SK-N-SH (cell line): ENCODE measurements at regions not wholly inside any gene's neighbourhood (a gene's known extent, or its start where the extent isn't known, plus 50 kb on each side); places are given as distances from the start of the nearest gene placed in this dataset.

Experiments
- CTCF ChIA-PET: fragments of 300-600, 350-600 bp; formaldehyde crosslinking; extraction: SDS; loops from one replicate; lab custom pipeline; 2021; lab: Yijun Ruan, JAX
- POLR2A ChIA-PET: fragments of 350-600 bp; sonication (Branson Sonifier 250); formaldehyde crosslinking; extraction: SDS; loops from one replicate; lab custom pipeline; 2020; ENCODE audit warnings: antibody characterized with exemption, inconsistent platforms; lab: Yijun Ruan, JAX
- DNase-seq: peaks from one replicate; pipeline ENCODE4 v3.0.0; 2012
- H2AFZ ChIP-seq: fragments of 200-600 bp; sonication (generic); 2 replicates; pipeline ENCODE4 v1.8.1; 2016; ENCODE audit warnings: antibody characterized with exemption, mild to moderate bottlenecking, low read depth
- H3F3A ChIP-seq: fragments of 200-600 bp; sonication (generic); replicated peaks from 2 replicates; pipeline ENCODE3; 2016; ENCODE audit warnings: antibody characterized with exemption, mild to moderate bottlenecking; ENCODE audit not compliant: insufficient read depth
- H3K27ac ChIP-seq, 2 experiments: fragments of 200-500 bp in 1 of 2; fragments of 200-600 bp in 1 of 2; sonication (Bioruptor generic) in 1 of 2; sonication (generic), shearing (Covaris generic) in 1 of 2; 2 replicates each; pipeline versions ENCODE4 v1.5.1 to v1.6.1; 2014 to 2016; ENCODE audit warnings: low read depth in 2 of 2, inconsistent platforms in 1 of 2, low read length in 1 of 2, mild to moderate bottlenecking in 1 of 2, mixed read lengths in 1 of 2
- H3K27me3 ChIP-seq: fragments of 200-600 bp; sonication (generic), shearing (Covaris generic); 2 replicates; pipeline ENCODE4 v1.6.1; 2016; ENCODE audit warnings: mixed run types; ENCODE audit not compliant: insufficient read depth
- H3K36me3 ChIP-seq, 2 experiments: fragments of 200-500 bp in 1 of 2; fragments of 200-600 bp in 1 of 2; sonication (Bioruptor generic) in 1 of 2; sonication (generic) in 1 of 2; replicated peaks in 1 of 2; 2 replicates each; pipeline versions ENCODE3 to v1.5.1; 2014 to 2016; ENCODE audit warnings: low read length in 1 of 2, mild to moderate bottlenecking in 1 of 2; ENCODE audit not compliant: insufficient read depth in 2 of 2, control insufficient read depth in 1 of 2
- H3K4me1 ChIP-seq, 2 experiments: fragments of 200-500 bp in 1 of 2; fragments of 200-600 bp in 1 of 2; sonication (Bioruptor generic) in 1 of 2; sonication (generic), shearing (Covaris generic) in 1 of 2; 2 replicates each; pipeline versions ENCODE4 v1.5.1 to v1.6.1; 2014 to 2016; ENCODE audit warnings: low read depth in 1 of 2, low read length in 1 of 2, mixed run types in 1 of 2; ENCODE audit not compliant: insufficient read depth in 2 of 2, control insufficient read depth in 1 of 2
- H3K4me2 ChIP-seq: fragments of 200-600 bp; sonication (generic), shearing (Covaris generic); 2 replicates; pipeline ENCODE4 v1.6.1; 2017; ENCODE audit warnings: mixed run types
- H3K4me3 ChIP-seq, 2 experiments: fragments of 200-500 bp in 1 of 2; fragments of 200-600 bp in 1 of 2; sonication (Bioruptor generic) in 1 of 2; sonication (generic), shearing (Covaris generic) in 1 of 2; 2 replicates each; pipeline versions ENCODE4 v1.5.1 to v1.8.1; 2014 to 2016; ENCODE audit warnings: low read depth in 2 of 2, inconsistent platforms in 1 of 2, low read length in 1 of 2, mild to moderate bottlenecking in 1 of 2, mixed read lengths in 1 of 2, moderate library complexity in 1 of 2
- H3K79me2 ChIP-seq: fragments of 200-600 bp; sonication (generic); 2 replicates; pipeline ENCODE4 v1.8.1; 2017; ENCODE audit warnings: mild to moderate bottlenecking; ENCODE audit not compliant: insufficient read depth
- H3K9ac ChIP-seq: fragments of 200-600 bp; sonication (generic); 2 replicates; pipeline ENCODE4 v1.6.1; 2017; ENCODE audit warnings: mixed run types
- H3K9me2 ChIP-seq: fragments of 200-600 bp; sonication (generic); 2 replicates; pipeline ENCODE4 v1.6.1; 2017; ENCODE audit warnings: mixed run types
- H3K9me3 ChIP-seq: fragments of 200-600 bp; sonication (generic); 2 replicates; pipeline ENCODE4 v1.6.1; 2017; ENCODE audit warnings: mixed run types, mild to moderate bottlenecking, moderate library complexity
- H4K20me1 ChIP-seq: fragments of 200-600 bp; sonication (generic); 2 replicates; pipeline ENCODE4 v1.6.1; 2017; ENCODE audit warnings: mild to moderate bottlenecking, mixed run types; ENCODE audit not compliant: insufficient read depth
- EP300 ChIP-seq, 2 experiments: IDR thresholded peaks; 2 replicates each; pipeline versions ENCODE4 v1.4.0 to v1.6.1; 2012; ENCODE audit warnings: borderline replicate concordance in 1 of 2, low read depth in 1 of 2, low read length in 1 of 2
- FOSL2 ChIP-seq: IDR thresholded peaks from 2 replicates; pipeline ENCODE4 v1.4.0; 2012; ENCODE audit warnings: low read depth, mild to moderate bottlenecking, moderate library complexity, borderline replicate concordance
- POLR2AphosphoS5 ChIP-seq: IDR thresholded peaks from 2 replicates; pipeline ENCODE4 v1.6.1; 2012; ENCODE audit warnings: low read depth, low read length
- SIN3A ChIP-seq: IDR thresholded peaks from 2 replicates; pipeline ENCODE4 v1.6.1; 2012; ENCODE audit warnings: low read depth, mild to moderate bottlenecking, low read length, moderate library complexity, borderline replicate concordance
- SMC3 ChIP-seq: IDR thresholded peaks from 2 replicates; pipeline ENCODE4 v1.6.1; 2012; ENCODE audit warnings: low read depth, low read length, improper control_type of control experiment
- WGBS: methylation state at CpG from one replicate; pipeline ENCODE4 v1.1.6; 2017; ENCODE audit warnings: low lambda C conversion rate; 5-methylcytosine and 5-hydroxymethylcytosine counted together
- TF ChIP-seq, protein P1 (sequence below): IDR thresholded peaks from 2 replicates; pipeline ENCODE4 v1.4.0; 2012; ENCODE audit warnings: low read depth, borderline replicate concordance
- TF ChIP-seq, protein P2 (sequence below): fragments of 150-350 bp; IDR thresholded peaks from 2 replicates; pipeline ENCODE4 v1.6.1; 2016; ENCODE audit warnings: mild to moderate bottlenecking, low read depth, low read length
- TF ChIP-seq, protein P3 (sequence below): fragments of 150-350 bp; IDR thresholded peaks from 2 replicates; pipeline ENCODE4 v1.6.1; 2017; ENCODE audit warnings: antibody characterized with exemption, low read length, low read depth, borderline replicate concordance
- TF ChIP-seq, protein P4 (sequence below): fragments of 200-600 bp; sonication (generic); IDR thresholded peaks from 2 replicates; pipeline ENCODE4 v1.6.1; 2017; ENCODE audit warnings: antibody characterized with exemption, mild to moderate bottlenecking, moderate library complexity

DNA sequence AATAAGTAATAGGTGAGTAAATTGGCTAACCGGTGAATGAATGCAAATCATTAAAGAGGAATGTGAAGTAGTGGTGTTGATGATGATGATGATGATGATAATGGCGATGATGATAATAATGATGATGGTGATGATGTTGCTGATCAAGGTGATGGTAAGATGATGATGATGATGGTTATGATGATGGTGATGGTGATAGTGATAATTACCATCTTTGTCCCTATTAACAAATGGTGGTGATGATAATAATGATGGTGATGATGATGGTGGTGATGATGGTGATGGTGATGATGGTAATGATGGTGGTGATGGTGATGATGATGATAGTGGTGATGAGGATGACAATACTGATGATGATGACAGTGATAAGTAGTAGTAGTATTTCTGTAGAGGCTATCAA, 452.6 kb downstream of the ZNF536 start:
- H3K9ac ChIP-seq: no peak overlapping the region
- H2AFZ ChIP-seq: no peak overlapping the region
- no peaks in the 10 kb centered on the region for H4K20me1 ChIP-seq
- no peaks in the 10 kb centered on the region for H3K9me2 ChIP-seq
- no peak overlapping the region for H3K4me2 ChIP-seq
- H3K27ac ChIP-seq: no peak overlapping the region
- no peaks in the 10 kb centered on the region for H3K27me3 ChIP-seq
- no peaks in the 10 kb centered on the region; a peak in 1 of 4 replicates for H3K4me1 ChIP-seq
- no peaks in the 10 kb centered on the region for H3K36me3 ChIP-seq
- ChIA-PET CTCF (no interaction called here), POLR2A (no interaction called here)
- TF ChIP-seq SIN3A (no peak), SMC3 (no peak), FOSL2 (no peak), POLR2AphosphoS5 (no peak), EP300 (IDR thresholded peaks at IDR 0.05; ENCODE audit: borderline replicate concordance in 1 of 2, low read depth in 1 of 2, low read length in 1 of 2) (no peak)
- TF ChIP-seq, protein P1, sequence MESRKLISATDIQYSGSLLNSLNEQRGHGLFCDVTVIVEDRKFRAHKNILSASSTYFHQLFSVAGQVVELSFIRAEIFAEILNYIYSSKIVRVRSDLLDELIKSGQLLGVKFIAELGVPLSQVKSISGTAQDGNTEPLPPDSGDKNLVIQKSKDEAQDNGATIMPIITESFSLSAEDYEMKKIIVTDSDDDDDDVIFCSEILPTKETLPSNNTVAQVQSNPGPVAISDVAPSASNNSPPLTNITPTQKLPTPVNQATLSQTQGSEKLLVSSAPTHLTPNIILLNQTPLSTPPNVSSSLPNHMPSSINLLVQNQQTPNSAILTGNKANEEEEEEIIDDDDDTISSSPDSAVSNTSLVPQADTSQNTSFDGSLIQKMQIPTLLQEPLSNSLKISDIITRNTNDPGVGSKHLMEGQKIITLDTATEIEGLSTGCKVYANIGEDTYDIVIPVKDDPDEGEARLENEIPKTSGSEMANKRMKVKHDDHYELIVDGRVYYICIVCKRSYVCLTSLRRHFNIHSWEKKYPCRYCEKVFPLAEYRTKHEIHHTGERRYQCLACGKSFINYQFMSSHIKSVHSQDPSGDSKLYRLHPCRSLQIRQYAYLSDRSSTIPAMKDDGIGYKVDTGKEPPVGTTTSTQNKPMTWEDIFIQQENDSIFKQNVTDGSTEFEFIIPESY: no peak
- TF ChIP-seq, protein P2, sequence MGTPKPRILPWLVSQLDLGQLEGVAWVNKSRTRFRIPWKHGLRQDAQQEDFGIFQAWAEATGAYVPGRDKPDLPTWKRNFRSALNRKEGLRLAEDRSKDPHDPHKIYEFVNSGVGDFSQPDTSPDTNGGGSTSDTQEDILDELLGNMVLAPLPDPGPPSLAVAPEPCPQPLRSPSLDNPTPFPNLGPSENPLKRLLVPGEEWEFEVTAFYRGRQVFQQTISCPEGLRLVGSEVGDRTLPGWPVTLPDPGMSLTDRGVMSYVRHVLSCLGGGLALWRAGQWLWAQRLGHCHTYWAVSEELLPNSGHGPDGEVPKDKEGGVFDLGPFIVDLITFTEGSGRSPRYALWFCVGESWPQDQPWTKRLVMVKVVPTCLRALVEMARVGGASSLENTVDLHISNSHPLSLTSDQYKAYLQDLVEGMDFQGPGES: no peak
- TF ChIP-seq, protein P3, sequence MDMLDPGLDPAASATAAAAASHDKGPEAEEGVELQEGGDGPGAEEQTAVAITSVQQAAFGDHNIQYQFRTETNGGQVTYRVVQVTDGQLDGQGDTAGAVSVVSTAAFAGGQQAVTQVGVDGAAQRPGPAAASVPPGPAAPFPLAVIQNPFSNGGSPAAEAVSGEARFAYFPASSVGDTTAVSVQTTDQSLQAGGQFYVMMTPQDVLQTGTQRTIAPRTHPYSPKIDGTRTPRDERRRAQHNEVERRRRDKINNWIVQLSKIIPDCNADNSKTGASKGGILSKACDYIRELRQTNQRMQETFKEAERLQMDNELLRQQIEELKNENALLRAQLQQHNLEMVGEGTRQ: no peak
- no peak for DNase-seq
- 64% methylated on average over 2 of the region's 2 CpGs for WGBS
- H3K79me2 ChIP-seq: no peaks in the 10 kb centered on the region
- H3F3A ChIP-seq: no peaks in the 10 kb centered on the region
- no peak overlapping the region for H3K4me3 ChIP-seq
- H3K9me3 ChIP-seq: no peaks in the 10 kb centered on the region

DNA sequence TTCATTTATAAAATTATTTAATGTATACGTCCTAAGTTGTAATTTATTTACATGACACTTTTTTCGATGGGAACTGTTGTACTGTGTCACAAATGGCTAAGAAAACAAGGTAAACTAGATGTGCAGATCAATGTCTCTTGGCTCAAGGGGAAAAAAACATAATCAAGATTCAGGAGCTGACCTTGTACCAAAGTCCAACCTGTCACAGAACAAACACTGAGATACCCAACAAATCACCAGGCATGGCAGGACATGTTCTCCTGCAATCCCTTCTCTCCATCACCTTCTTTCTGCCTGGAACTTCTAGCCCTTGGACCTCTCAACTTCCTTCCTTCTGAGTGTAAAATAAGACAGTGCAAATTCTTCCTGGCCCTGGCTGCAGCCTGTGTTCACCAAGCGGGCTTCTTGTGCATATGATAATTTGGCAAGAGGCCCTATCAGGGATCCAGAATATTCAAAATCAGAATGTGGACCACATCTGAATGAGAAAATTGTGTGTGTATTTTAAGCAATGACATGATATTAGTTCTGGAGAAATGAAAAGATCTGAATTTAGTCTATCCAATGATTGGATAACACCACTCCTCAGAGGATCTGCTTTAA, 445.9 kb downstream of the ZNF536 start:
- no peaks in the 10 kb centered on the region for H3K79me2 ChIP-seq
- no peak for DNase-seq
- H3K9ac ChIP-seq: no peak overlapping the region
- H3F3A ChIP-seq: no peaks in the 10 kb centered on the region
- H4K20me1 ChIP-seq: no peaks in the 10 kb centered on the region
- H3K36me3 ChIP-seq: no peaks in the 10 kb centered on the region
- H3K9me2 ChIP-seq: no peaks in the 10 kb centered on the region
- TF ChIP-seq, protein P3: no peak
- TF ChIP-seq, protein P4, sequence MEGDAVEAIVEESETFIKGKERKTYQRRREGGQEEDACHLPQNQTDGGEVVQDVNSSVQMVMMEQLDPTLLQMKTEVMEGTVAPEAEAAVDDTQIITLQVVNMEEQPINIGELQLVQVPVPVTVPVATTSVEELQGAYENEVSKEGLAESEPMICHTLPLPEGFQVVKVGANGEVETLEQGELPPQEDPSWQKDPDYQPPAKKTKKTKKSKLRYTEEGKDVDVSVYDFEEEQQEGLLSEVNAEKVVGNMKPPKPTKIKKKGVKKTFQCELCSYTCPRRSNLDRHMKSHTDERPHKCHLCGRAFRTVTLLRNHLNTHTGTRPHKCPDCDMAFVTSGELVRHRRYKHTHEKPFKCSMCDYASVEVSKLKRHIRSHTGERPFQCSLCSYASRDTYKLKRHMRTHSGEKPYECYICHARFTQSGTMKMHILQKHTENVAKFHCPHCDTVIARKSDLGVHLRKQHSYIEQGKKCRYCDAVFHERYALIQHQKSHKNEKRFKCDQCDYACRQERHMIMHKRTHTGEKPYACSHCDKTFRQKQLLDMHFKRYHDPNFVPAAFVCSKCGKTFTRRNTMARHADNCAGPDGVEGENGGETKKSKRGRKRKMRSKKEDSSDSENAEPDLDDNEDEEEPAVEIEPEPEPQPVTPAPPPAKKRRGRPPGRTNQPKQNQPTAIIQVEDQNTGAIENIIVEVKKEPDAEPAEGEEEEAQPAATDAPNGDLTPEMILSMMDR: no peak
- no peaks in the 10 kb centered on the region for H3K9me3 ChIP-seq
- H3K27ac ChIP-seq: no peak overlapping the region
- H3K4me2 ChIP-seq: no peak overlapping the region
- H3K4me1 ChIP-seq: no peaks in the 10 kb centered on the region; a peak in 1 of 4 replicates
- ChIA-PET POLR2A (no interaction called here), CTCF (no interaction called here)
- no peaks in the 10 kb centered on the region for H3K27me3 ChIP-seq
- WGBS: 21% methylated on average over 3 of the region's 3 CpGs
- no peak overlapping the region for H2AFZ ChIP-seq
- H3K4me3 ChIP-seq: no peak overlapping the region
